LNCAP (cell line): ENCODE measurements at regions not wholly inside any gene's neighbourhood (a gene's known extent, or its start where the extent isn't known, plus 50 kb on each side); places are given as distances from the start of the nearest gene placed in this dataset.

ENCODE experiments used
- TF ChIP-seq, protein P1 (sequence below): fragments of 450-650 bp; IDR thresholded peaks from 2 replicates; pipeline ENCODE4 v1.5.1; 2017; ENCODE audit warnings: mild to moderate bottlenecking

DNA sequence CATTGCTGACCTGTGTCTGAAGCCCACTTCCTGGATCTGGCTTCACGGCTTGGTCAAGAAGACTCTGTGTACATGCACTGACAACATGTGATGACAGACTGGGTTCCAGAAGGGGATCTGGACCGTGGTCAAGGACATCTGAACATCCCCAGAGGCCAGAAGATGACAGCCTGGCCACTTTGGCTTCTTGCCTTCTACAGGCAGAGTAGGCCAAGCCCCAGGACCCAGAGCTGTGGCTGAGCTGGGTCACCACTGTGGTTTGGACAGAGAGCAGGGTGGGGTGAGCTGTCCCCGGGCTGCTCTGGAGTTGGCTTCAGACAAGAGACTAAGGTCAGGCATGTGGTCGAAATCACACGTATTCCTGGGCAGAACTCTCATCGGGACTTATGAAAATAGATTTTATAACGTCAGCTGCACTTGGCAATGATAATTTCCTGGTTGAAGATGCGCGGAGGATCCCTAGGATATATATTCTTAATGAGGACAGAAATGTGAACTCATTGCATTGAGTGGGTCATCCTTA is 114.1 kb upstream of the FRMD4B start:
- TF ChIP-seq, protein P1, sequence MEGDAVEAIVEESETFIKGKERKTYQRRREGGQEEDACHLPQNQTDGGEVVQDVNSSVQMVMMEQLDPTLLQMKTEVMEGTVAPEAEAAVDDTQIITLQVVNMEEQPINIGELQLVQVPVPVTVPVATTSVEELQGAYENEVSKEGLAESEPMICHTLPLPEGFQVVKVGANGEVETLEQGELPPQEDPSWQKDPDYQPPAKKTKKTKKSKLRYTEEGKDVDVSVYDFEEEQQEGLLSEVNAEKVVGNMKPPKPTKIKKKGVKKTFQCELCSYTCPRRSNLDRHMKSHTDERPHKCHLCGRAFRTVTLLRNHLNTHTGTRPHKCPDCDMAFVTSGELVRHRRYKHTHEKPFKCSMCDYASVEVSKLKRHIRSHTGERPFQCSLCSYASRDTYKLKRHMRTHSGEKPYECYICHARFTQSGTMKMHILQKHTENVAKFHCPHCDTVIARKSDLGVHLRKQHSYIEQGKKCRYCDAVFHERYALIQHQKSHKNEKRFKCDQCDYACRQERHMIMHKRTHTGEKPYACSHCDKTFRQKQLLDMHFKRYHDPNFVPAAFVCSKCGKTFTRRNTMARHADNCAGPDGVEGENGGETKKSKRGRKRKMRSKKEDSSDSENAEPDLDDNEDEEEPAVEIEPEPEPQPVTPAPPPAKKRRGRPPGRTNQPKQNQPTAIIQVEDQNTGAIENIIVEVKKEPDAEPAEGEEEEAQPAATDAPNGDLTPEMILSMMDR, result no peak

DNA sequence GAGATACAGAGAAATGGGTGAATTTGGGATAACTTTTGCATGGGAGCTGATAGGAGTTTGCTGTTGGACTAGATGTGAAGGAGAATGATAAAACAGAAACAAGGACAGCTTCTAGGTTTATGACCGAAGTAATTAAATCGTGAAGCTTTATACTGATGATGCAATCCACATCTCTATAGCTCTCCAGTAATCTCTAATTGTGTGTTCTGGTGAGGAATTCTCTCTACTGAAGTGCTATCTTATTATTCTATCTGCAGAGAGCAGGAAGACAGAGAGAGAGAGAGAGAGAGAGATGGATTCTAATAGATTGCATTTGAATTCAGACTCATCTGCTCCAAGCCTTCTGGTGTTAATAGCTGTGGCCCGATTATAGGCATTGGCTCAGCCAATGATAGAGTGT is 113.5 kb upstream of the FRMD4B start:
- TF ChIP-seq, protein P1, result no peak

DNA sequence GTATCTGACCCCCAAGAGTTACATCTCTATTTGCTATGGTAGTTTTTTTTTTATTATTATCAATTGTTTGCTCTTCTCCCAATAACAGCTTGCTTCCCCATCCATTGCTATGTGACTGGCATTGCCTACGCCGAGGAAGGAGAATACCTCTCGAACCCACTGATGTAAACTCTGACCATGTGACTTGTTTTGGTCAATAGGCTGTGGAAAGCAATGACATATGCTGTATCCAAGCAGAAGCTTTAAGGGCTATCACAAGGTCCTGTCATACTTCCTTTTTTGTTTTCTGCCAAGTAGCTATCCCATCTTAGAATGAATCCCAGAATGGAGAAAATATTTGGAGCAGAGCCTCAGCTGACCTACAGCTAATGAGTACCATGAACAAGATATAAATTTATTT is 111.0 kb upstream of the FRMD4B start:
- TF ChIP-seq, protein P1, result no peak

DNA sequence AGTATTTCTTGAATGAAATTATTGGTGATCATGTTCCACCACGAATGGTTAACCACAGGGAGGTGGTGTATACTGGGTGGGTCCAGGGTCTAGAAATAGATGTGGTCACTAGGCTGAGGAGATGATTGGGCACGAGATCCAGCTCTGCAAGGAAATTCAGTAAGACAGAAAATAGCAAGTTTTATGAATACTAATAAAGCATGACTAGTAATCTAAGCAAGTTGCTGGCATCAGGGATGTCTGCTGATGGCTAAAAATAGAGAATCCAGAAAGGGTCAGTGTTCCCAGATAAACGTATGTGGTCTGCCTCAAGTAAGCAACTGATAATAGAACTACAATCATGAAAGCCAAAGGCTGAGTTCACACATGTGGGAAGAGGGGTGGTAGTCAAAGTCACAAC is 108.3 kb upstream of the FRMD4B start:
- TF ChIP-seq, protein P1, result no peak

DNA sequence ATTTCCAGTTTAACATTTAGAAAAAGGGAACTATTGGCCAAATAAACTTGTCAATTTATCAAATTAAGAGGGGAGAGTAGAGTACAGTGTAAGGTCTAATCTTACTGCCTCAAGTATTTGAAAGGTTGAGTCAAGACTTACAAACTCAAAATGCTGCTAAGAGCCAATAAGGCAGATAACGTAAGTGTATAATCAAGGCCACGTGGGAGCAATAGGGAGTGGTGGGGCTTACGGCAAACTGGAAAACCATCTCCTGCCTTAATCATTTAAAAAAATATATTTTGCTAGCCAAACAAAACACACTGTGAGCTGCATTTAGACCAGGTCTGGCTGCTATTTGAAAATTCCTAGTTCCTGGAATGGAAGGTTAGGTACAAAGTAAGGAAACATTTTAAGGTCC is 107.3 kb upstream of the FRMD4B start:
- TF ChIP-seq, protein P1, result no peak

DNA sequence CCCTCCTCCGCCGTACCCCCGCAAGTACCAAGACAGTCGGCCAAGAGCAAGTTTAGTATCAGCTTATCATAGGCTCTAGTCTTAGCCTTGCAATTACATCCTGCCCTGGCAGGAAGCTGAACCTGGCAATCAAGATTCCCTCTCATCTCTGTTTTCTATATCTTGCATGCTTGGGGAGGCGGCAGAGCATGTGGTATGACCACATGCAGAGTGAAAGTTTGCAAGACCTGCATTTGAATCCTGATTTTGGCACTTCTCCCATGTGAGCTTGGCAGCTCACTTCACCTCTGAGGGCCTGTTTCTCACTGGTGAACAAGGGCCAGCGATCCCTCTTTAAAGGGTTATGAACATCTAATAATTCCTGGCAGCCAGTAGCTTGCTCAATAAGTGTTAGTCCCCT is 106.1 kb upstream of the FRMD4B start:
- TF ChIP-seq, protein P1, result no peak

DNA sequence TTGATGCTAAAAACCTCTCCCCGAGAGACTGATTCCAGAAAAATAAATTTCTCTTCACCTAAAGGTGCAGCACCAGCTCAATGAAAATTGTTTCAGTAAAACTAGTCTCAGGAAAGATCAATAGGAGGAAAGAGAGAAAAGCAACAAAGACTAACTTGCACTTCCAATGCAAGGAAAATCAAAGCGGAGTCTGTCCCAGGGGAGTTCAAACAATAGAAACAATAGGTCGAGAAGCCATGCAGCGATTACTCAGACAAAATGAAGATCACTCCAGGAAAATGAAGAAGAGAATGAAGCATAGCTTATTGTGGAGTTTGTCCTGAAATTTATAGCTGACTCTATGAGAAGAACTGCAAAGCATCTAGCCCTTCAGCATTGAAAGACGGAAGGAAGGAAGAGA is 105.1 kb upstream of the FRMD4B start:
- TF ChIP-seq, protein P1, result no peak

DNA sequence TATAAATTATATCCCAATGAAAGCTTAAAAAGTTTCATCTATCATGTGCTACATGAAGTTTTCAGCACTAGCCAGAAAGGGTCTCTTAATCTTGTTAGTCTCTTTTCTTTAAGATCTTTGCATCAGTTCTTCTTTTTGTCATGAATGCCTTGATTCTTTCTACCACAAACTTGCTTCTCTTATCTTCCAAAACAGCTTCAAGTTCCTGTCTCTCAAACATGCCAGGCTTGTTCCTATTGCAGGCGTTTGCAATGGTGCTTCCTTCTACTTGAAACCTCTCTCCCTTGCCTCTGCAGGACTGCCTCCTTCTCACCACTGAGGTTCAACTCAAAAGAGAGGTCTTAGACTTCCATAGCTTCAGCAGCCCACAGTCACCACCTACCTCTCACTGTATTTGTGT is 104.3 kb upstream of the FRMD4B start:
- TF ChIP-seq, protein P1, result no peak
